GM12878 (cell line): ENCODE measurements at regions not wholly inside any gene's neighbourhood (a gene's known extent, or its start where the extent isn't known, plus 50 kb on each side); places are given as distances from the start of the nearest gene placed in this dataset.

Experiments
- BACH1 ChIP-seq: fragments of 450-650 bp; IDR thresholded peaks from 2 replicates; pipeline ENCODE4 v1.6.1; 2017; ENCODE audit warnings: mild to moderate bottlenecking, borderline replicate concordance
- FOXK2 ChIP-seq: fragments of 450-650 bp; IDR thresholded peaks from 2 replicates; pipeline ENCODE4 v1.6.1; 2017; ENCODE audit warnings: mild to moderate bottlenecking, moderate library complexity
- FOXM1 ChIP-seq: IDR thresholded peaks from 2 replicates; pipeline ENCODE4 v1.6.1; 2012; ENCODE audit warnings: low read depth, mild to moderate bottlenecking, inconsistent platforms, low read length, moderate library complexity
- HDAC2 ChIP-seq: fragments of 200-600 bp; sonication (generic); IDR thresholded peaks from 2 replicates; pipeline ENCODE4 v1.6.1; 2017
- MTA2 ChIP-seq: fragments of 450-650 bp; IDR thresholded peaks from 2 replicates; pipeline ENCODE4 v1.6.1; 2016; ENCODE audit warnings: low read depth, mild to moderate bottlenecking, moderate library complexity
- PRDM15 ChIP-seq: fragments of 450-650 bp; formaldehyde crosslinking; IDR thresholded peaks from 2 replicates; pipeline ENCODE4 v1.4.0; 2020; ENCODE audit warnings: mild to moderate bottlenecking, moderate library complexity
- SP1 ChIP-seq: IDR thresholded peaks from one replicate; pipeline ENCODE4 v1.6.1; 2011; ENCODE audit warnings: low read depth, low read length
- STAT3 ChIP-seq: IDR thresholded peaks from 2 replicates; pipeline ENCODE4 v1.6.1; 2011; ENCODE audit warnings: low read depth, low read length, improper control_type of control experiment
- SUZ12 ChIP-seq: fragments of 200-600 bp; sonication (generic); IDR thresholded peaks from one replicate; pipeline ENCODE4 v1.6.1; 2018; ENCODE audit warnings: antibody characterized with exemption, mild to moderate bottlenecking; ENCODE audit not compliant: unreplicated experiment
- ZNF217 ChIP-seq: fragments of 450-650 bp; IDR thresholded peaks from 2 replicates; pipeline ENCODE4 v1.6.1; 2017; ENCODE audit warnings: antibody characterized with exemption, mild to moderate bottlenecking
- ZNF687 ChIP-seq: fragments of 450-650 bp; IDR thresholded peaks from 2 replicates; pipeline ENCODE4 v1.6.1; 2017; ENCODE audit warnings: mild to moderate bottlenecking, moderate library complexity
- TF ChIP-seq, protein P1 (sequence below): IDR thresholded peaks from 2 replicates; pipeline ENCODE4 v1.6.1; 2012; ENCODE audit warnings: mild to moderate bottlenecking, low read depth, low read length
- TF ChIP-seq, protein P2 (sequence below): fragments of 450-650 bp; IDR thresholded peaks from 2 replicates; pipeline ENCODE4 v1.6.1; 2016; ENCODE audit warnings: mild to moderate bottlenecking
- TF ChIP-seq, protein P3 (sequence below): fragments of 450-650 bp; IDR thresholded peaks from 2 replicates; pipeline ENCODE4 v1.6.1; 2018; ENCODE audit warnings: borderline replicate concordance, mild to moderate bottlenecking; ENCODE audit not compliant: partially characterized antibody

DNA sequence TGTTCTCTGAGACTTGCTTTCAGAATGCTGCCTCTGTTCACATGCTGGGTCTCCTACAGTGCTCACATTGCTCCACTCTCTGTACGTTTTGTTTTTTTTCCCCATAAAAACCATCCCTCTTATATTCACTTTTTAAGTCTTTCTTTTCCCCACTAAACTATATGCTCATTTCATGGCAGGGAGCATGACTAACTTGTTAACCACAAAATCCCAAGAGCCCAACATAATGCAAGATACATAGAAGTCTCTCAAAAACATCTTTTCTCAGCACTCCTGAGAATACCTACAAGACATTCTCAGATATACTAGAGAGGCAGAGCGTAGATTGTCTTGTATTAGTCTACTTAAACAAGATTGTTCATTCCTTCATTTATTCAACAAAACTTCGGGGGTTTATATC lies 73.3 kb downstream of the FAM76B start (continued):
- TF ChIP-seq, protein P1, sequence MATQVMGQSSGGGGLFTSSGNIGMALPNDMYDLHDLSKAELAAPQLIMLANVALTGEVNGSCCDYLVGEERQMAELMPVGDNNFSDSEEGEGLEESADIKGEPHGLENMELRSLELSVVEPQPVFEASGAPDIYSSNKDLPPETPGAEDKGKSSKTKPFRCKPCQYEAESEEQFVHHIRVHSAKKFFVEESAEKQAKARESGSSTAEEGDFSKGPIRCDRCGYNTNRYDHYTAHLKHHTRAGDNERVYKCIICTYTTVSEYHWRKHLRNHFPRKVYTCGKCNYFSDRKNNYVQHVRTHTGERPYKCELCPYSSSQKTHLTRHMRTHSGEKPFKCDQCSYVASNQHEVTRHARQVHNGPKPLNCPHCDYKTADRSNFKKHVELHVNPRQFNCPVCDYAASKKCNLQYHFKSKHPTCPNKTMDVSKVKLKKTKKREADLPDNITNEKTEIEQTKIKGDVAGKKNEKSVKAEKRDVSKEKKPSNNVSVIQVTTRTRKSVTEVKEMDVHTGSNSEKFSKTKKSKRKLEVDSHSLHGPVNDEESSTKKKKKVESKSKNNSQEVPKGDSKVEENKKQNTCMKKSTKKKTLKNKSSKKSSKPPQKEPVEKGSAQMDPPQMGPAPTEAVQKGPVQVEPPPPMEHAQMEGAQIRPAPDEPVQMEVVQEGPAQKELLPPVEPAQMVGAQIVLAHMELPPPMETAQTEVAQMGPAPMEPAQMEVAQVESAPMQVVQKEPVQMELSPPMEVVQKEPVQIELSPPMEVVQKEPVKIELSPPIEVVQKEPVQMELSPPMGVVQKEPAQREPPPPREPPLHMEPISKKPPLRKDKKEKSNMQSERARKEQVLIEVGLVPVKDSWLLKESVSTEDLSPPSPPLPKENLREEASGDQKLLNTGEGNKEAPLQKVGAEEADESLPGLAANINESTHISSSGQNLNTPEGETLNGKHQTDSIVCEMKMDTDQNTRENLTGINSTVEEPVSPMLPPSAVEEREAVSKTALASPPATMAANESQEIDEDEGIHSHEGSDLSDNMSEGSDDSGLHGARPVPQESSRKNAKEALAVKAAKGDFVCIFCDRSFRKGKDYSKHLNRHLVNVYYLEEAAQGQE: no peak
- TF ChIP-seq BACH1 (no peak), HDAC2 (no peak), ZNF217 (no peak), STAT3 (no peak), MTA2 (no peak), PRDM15 (CRISPR knock-in tag) (no peak), SUZ12 (no peak), SP1 (no peak), FOXK2 (no peak), FOXM1 (no peak), ZNF687 (0 out of 2 replicates have a peak, but pooled peaks have one; percentile 11)
- TF ChIP-seq, protein P2, sequence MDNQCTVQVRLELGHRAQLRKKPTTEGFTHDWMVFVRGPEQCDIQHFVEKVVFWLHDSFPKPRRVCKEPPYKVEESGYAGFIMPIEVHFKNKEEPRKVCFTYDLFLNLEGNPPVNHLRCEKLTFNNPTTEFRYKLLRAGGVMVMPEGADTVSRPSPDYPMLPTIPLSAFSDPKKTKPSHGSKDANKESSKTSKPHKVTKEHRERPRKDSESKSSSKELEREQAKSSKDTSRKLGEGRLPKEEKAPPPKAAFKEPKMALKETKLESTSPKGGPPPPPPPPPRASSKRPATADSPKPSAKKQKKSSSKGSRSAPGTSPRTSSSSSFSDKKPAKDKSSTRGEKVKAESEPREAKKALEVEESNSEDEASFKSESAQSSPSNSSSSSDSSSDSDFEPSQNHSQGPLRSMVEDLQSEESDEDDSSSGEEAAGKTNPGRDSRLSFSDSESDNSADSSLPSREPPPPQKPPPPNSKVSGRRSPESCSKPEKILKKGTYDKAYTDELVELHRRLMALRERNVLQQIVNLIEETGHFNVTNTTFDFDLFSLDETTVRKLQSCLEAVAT: 0 out of 2 replicates have a peak, but pooled peaks have one; percentile 28
- TF ChIP-seq, protein P3, sequence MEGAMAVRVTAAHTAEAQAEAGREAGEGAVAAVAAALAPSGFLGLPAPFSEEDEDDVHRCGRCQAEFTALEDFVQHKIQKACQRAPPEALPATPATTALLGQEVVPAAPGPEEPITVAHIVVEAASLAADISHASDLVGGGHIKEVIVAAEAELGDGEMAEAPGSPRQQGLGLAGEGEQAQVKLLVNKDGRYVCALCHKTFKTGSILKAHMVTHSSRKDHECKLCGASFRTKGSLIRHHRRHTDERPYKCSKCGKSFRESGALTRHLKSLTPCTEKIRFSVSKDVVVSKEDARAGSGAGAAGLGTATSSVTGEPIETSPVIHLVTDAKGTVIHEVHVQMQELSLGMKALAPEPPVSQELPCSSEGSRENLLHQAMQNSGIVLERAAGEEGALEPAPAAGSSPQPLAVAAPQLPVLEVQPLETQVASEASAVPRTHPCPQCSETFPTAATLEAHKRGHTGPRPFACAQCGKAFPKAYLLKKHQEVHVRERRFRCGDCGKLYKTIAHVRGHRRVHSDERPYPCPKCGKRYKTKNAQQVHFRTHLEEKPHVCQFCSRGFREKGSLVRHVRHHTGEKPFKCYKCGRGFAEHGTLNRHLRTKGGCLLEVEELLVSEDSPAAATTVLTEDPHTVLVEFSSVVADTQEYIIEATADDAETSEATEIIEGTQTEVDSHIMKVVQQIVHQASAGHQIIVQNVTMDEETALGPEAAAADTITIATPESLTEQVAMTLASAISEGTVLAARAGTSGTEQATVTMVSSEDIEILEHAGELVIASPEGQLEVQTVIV: no peak
